Right atrium auricular region (tissue), 2 donors: ENCODE measurements at regions not wholly inside any gene's neighbourhood (a gene's known extent, or its start where the extent isn't known, plus 50 kb on each side); places are given as distances from the start of the nearest gene placed in this dataset.

Source experiments
- DNase-seq: peaks from one replicate; pipeline ENCODE4 v3.0.0-alpha.2; 2019; ENCODE audit warnings: low spot score
- H3K27ac ChIP-seq, 2 donors: fragments of 200-600 bp; sonication (generic); 1 replicate in 1 of 2; 2 replicates in 1 of 2; pipeline ENCODE4 v1.5.1; 2016 to 2019
- H3K27me3 ChIP-seq, 2 donors: fragments of 200-600 bp; sonication (generic); one replicate each; pipeline versions ENCODE4 v1.5.1 to v1.6.0; 2017 to 2019
- H3K36me3 ChIP-seq: fragments of 200-600 bp; sonication (generic); one replicate; pipeline ENCODE4 v1.5.1; 2016
- H3K4me1 ChIP-seq, 2 donors: fragments of 200-600 bp; sonication (generic); one replicate each; pipeline versions ENCODE4 v1.5.1 to v1.6.0; 2017 to 2019
- H3K4me3 ChIP-seq, 2 donors: fragments of 200-600 bp; sonication (generic); 1 replicate in 1 of 2; 2 replicates in 1 of 2; pipeline ENCODE4 v1.5.1; 2017 to 2019; ENCODE audit warnings: mild to moderate bottlenecking in 1 of 2, moderate library complexity in 1 of 2
- H3K9me3 ChIP-seq, 2 donors: fragments of 200-600 bp; sonication (generic); one replicate each; pipeline ENCODE4 v1.5.1; 2019
- CTCF ChIP-seq, 2 donors: fragments of 200-600 bp; sonication (generic); IDR thresholded peaks; one replicate each; pipeline ENCODE4 v1.5.1; 2019; ENCODE audit warnings: antibody characterized with exemption in 2 of 2

GRCh38 chr7:145265180-145265579 lies 429.3 kb upstream of the TPK1 start:
- H3K27me3 ChIP-seq = no peaks in the 10 kb centered on the region
- TF ChIP-seq CTCF (IDR thresholded peaks at IDR 0.05) = no peak
- no peak for DNase-seq
- no peaks in the 10 kb centered on the region for H3K4me1 ChIP-seq
- H3K4me3 ChIP-seq = no peak overlapping the region
- H3K9me3 ChIP-seq = no peaks in the 10 kb centered on the region
- H3K36me3 ChIP-seq = no peaks in the 10 kb centered on the region
- H3K27ac ChIP-seq = no peak overlapping the region

GRCh38 chr7:145263886-145264285 lies 428.0 kb upstream of the TPK1 start:
- no peak for TF ChIP-seq CTCF (IDR thresholded peaks at IDR 0.05)
- Histone ChIP-seq H3K27me3 (no peaks in the 10 kb centered on the region), H3K36me3 (no peaks in the 10 kb centered on the region), H3K4me3 (no peak overlapping the region), H3K9me3 (no peaks in the 10 kb centered on the region), H3K27ac (no peak overlapping the region), H3K4me1 (no peaks in the 10 kb centered on the region)
- no peak for DNase-seq

- TF ChIP-seq CTCF (IDR thresholded peaks at IDR 0.05) = no peak
- Histone ChIP-seq H3K4me3 (no peak overlapping the region), H3K27me3 (no peaks in the 10 kb centered on the region), H3K4me1 (no peaks in the 10 kb centered on the region), H3K9me3 (peaks cover 0 to 11% of the 10 kb centered on the region in 2 donors), H3K36me3 (no peaks in the 10 kb centered on the region), H3K27ac (no peak overlapping the region)
- no peak for DNase-seq
These were observed 416.2 kb upstream of the TPK1 start for GRCh38 chr7:145252031-145252430.

- no peak overlapping the region for H3K4me3 ChIP-seq
- no peaks in the 10 kb centered on the region for H3K36me3 ChIP-seq
- no peaks in the 10 kb centered on the region for H3K27me3 ChIP-seq
- no peaks in the 10 kb centered on the region for H3K4me1 ChIP-seq
- DNase-seq = no peak
- no peak overlapping the region for H3K27ac ChIP-seq
- peaks cover 0 to 3% of the 10 kb centered on the region in 2 donors for H3K9me3 ChIP-seq
- no peak for TF ChIP-seq CTCF (IDR thresholded peaks at IDR 0.05)
These were observed 388.9 kb upstream of the TPK1 start for GRCh38 chr7:145224775-145225174.

GRCh38 chr7:145219461-145219860 lies 383.6 kb upstream of the TPK1 start:
- no peak overlapping the region for H3K27ac ChIP-seq
- H3K9me3 ChIP-seq = peaks cover 0 to 3% of the 10 kb centered on the region in 2 donors
- H3K27me3 ChIP-seq = no peaks in the 10 kb centered on the region
- no peak overlapping the region for H3K4me3 ChIP-seq
- H3K4me1 ChIP-seq = no peaks in the 10 kb centered on the region
- H3K36me3 ChIP-seq = no peaks in the 10 kb centered on the region
- DNase-seq = peak; percentile 59
- no peak for TF ChIP-seq CTCF (IDR thresholded peaks at IDR 0.05)

GRCh38 chr7:145216866-145217265 lies 381.0 kb upstream of the TPK1 start:
- TF ChIP-seq CTCF (IDR thresholded peaks at IDR 0.05) = no peak
- H3K27ac ChIP-seq = no peak overlapping the region
- no peaks in the 10 kb centered on the region for H3K36me3 ChIP-seq
- no peaks in the 10 kb centered on the region for H3K27me3 ChIP-seq
- DNase-seq = no peak
- H3K4me1 ChIP-seq = no peaks in the 10 kb centered on the region
- H3K9me3 ChIP-seq = no peaks in the 10 kb centered on the region
- no peak overlapping the region for H3K4me3 ChIP-seq
